GM21737 (cell line): ENCODE measurements at regions not wholly inside any gene's neighbourhood (a gene's known extent, or its start where the extent isn't known, plus 50 kb on each side); places are given as distances from the start of the nearest gene placed in this dataset.

Source experiments
- ATAC-seq: cut with Tn5 transposase; IDR thresholded peaks from one replicate; pipeline ENCODE4 v1.9.1; 2021; ENCODE audit warnings: mild to moderate bottlenecking, moderate library complexity; ENCODE audit not compliant: unreplicated experiment

- no peak for ATAC-seq
These were observed 214.9 kb upstream of the IL12A start for GRCh38 chr3:159773706-159774105.

GRCh38 chr3:159775372-159775961 is 213.2 kb upstream of the IL12A start:
- ATAC-seq: no peak

- no peak for ATAC-seq
These were observed 211.9 kb upstream of the IL12A start for GRCh38 chr3:159776779-159777178.

- ATAC-seq: no peak
These were observed 208.8 kb upstream of the IL12A start for GRCh38 chr3:159779883-159780282.

- ATAC-seq: no peak
These were observed 206.8 kb upstream of the IL12A start for GRCh38 chr3:159781867-159782266.

- no peak for ATAC-seq
These were observed 205.8 kb upstream of the IL12A start for GRCh38 chr3:159782724-159783421.

GRCh38 chr3:159783780-159784742 is 204.6 kb upstream of the IL12A start:
- ATAC-seq: no peak

- no peak for ATAC-seq
These were observed 203.3 kb upstream of the IL12A start for GRCh38 chr3:159785273-159785708.

- no peak for ATAC-seq
These were observed 202.0 kb upstream of the IL12A start for GRCh38 chr3:159786489-159787177.

- no peak for ATAC-seq
These were observed 201.5 kb upstream of the IL12A start for GRCh38 chr3:159787178-159787574.

GRCh38 chr3:159787794-159788205 is 200.8 kb upstream of the IL12A start:
- ATAC-seq: no peak

- ATAC-seq: no peak
These were observed 200.3 kb upstream of the IL12A start for GRCh38 chr3:159788291-159788690.

GRCh38 chr3:159789017-159789416 is 199.6 kb upstream of the IL12A start:
- no peak for ATAC-seq

GRCh38 chr3:159789742-159790635 is 198.6 kb upstream of the IL12A start:
- ATAC-seq: no peak

- no peak for ATAC-seq
These were observed 197.3 kb upstream of the IL12A start for GRCh38 chr3:159791336-159791735.

GRCh38 chr3:159792070-159792469 is 196.6 kb upstream of the IL12A start:
- ATAC-seq: no peak

- no peak for ATAC-seq
These were observed 193.6 kb upstream of the IL12A start for GRCh38 chr3:159795042-159795441.

- ATAC-seq: no peak
These were observed 192.9 kb upstream of the IL12A start for GRCh38 chr3:159795681-159796175.

- no peak for ATAC-seq
These were observed 192.4 kb upstream of the IL12A start for GRCh38 chr3:159796226-159796625.

GRCh38 chr3:159796744-159797143 is 191.9 kb upstream of the IL12A start:
- no peak for ATAC-seq
